HG02981 (cell line): ENCODE measurements at regions not wholly inside any gene's neighbourhood (a gene's known extent, or its start where the extent isn't known, plus 50 kb on each side); places are given as distances from the start of the nearest gene placed in this dataset.
"Not testable (repeated sequence)": the region's sequence is repeated elsewhere in the genome, so short reads cannot be mapped to it uniquely, and the experiment has no call there.

Experiments used
- ATAC-seq: cut with Tn5 transposase; IDR thresholded peaks from one replicate; pipeline ENCODE4 v1.9.1; 2021; ENCODE audit warnings: mild to moderate bottlenecking, moderate library complexity; ENCODE audit not compliant: unreplicated experiment

- ATAC-seq, result not testable (repeated sequence)
These were observed 67.8 kb upstream of the GBE1 start for GRCh38 chr3:81829272-81829671.

- peak; percentile 95 for ATAC-seq
These were observed 62.5 kb upstream of the GBE1 start for GRCh38 chr3:81823882-81824395.

- ATAC-seq, result no peak
These were observed 61.6 kb upstream of the GBE1 start for GRCh38 chr3:81823086-81823485.

GRCh38 chr3:81816473-81817250 is 55.2 kb upstream of the GBE1 start:
- ATAC-seq, result peak; percentile 99

GRCh38 chr3:81812098-81812497 is 50.7 kb upstream of the GBE1 start:
- not testable (repeated sequence) for ATAC-seq
